Activated CD8-positive, alpha-beta memory T cell treated with anti-CD3 and anti-CD28 coated beads, Interleukin-2, amount 50 U/mL, for 1 hour (primary cell): ENCODE measurements at regions not wholly inside any gene's neighbourhood (a gene's known extent, or its start where the extent isn't known, plus 50 kb on each side); places are given as distances from the start of the nearest gene placed in this dataset.
"Not testable (repeated sequence)": the region's sequence is repeated elsewhere in the genome, so short reads cannot be mapped to it uniquely, and the experiment has no call there.

Experiments
- DNase-seq: peaks from one replicate; pipeline ENCODE4 v3.0.0-alpha.2; 2020; ENCODE audit errors: extremely low read depth

GRCh38 chrX:40245488-40246071 is 147.8 kb upstream of the BCOR start:
- DNase-seq: no peak

- DNase-seq: no peak
Observed at GRCh38 chrX:40244980-40245379, 147.2 kb upstream of the BCOR start.

GRCh38 chrX:40243755-40244515 is 146.2 kb upstream of the BCOR start:
- DNase-seq: no peak

GRCh38 chrX:40240844-40241243 is 143.1 kb upstream of the BCOR start:
- no peak for DNase-seq

GRCh38 chrX:40237731-40238178 is 140.0 kb upstream of the BCOR start:
- no peak for DNase-seq

GRCh38 chrX:40230646-40231045 is 132.9 kb upstream of the BCOR start:
- DNase-seq: no peak

GRCh38 chrX:40227125-40227524 is 129.4 kb upstream of the BCOR start:
- DNase-seq: no peak

- no peak for DNase-seq
Observed at GRCh38 chrX:40224658-40225057, 126.9 kb upstream of the BCOR start.

GRCh38 chrX:40222612-40223011 is 124.9 kb upstream of the BCOR start:
- DNase-seq: not testable (repeated sequence)

- DNase-seq: no peak
Observed at GRCh38 chrX:40213092-40213491, 115.3 kb upstream of the BCOR start.

GRCh38 chrX:40209951-40210617 is 112.3 kb upstream of the BCOR start:
- no peak for DNase-seq

GRCh38 chrX:40207626-40208025 is 109.9 kb upstream of the BCOR start:
- DNase-seq: no peak

GRCh38 chrX:40205471-40205870 is 107.7 kb upstream of the BCOR start:
- DNase-seq: no peak

GRCh38 chrX:40202456-40202855 is 104.7 kb upstream of the BCOR start:
- DNase-seq: no peak

- no peak for DNase-seq
Observed at GRCh38 chrX:40201329-40201885, 103.6 kb upstream of the BCOR start.

GRCh38 chrX:40199704-40200103 is 101.9 kb upstream of the BCOR start:
- no peak for DNase-seq

GRCh38 chrX:40197071-40197470 is 99.3 kb upstream of the BCOR start:
- DNase-seq: no peak

- DNase-seq: no peak
Observed at GRCh38 chrX:40195368-40195767, 97.6 kb upstream of the BCOR start.

- no peak for DNase-seq
Observed at GRCh38 chrX:40192196-40192595, 94.4 kb upstream of the BCOR start.

GRCh38 chrX:40189637-40190036 is 91.9 kb upstream of the BCOR start:
- no peak for DNase-seq

- no peak for DNase-seq
Observed at GRCh38 chrX:40188573-40189417, 91.0 kb upstream of the BCOR start.

GRCh38 chrX:40184968-40185367 is 87.2 kb upstream of the BCOR start:
- no peak for DNase-seq
